Vagina (tissue), 2 donors: ENCODE measurements at regions not wholly inside any gene's neighbourhood (a gene's known extent, or its start where the extent isn't known, plus 50 kb on each side); places are given as distances from the start of the nearest gene placed in this dataset.
"Not testable (repeated sequence)": the region's sequence is repeated elsewhere in the genome, so short reads cannot be mapped to it uniquely, and the experiment has no call there.

Source experiments
- CTCF ChIP-seq, 3 experiments: fragments of 450-650 bp in 2 of 3; fragments of 200-600 bp in 1 of 3; sonication (generic) in 1 of 3; IDR thresholded peaks; one replicate each; pipeline ENCODE4 v1.5.1; 2017 to 2019; ENCODE audit warnings: antibody characterized with exemption in 3 of 3, mild to moderate bottlenecking in 2 of 3, moderate library complexity in 2 of 3
- POLR2A ChIP-seq, 2 donors: fragments of 450-650 bp; IDR thresholded peaks; one replicate each; pipeline ENCODE4 v1.6.1; 2017; ENCODE audit warnings: antibody characterized with exemption in 2 of 2, mild to moderate bottlenecking in 2 of 2, moderate library complexity in 2 of 2
- POLR2AphosphoS5 ChIP-seq, 2 donors: sonication (generic); formaldehyde crosslinking; IDR thresholded peaks; one replicate each; pipeline ENCODE4 v1.9.0; 2017; ENCODE audit warnings: antibody characterized with exemption in 2 of 2, mild to moderate bottlenecking in 2 of 2, low read depth in 1 of 2; ENCODE audit not compliant: insufficient read depth in 1 of 2

GRCh38 chr13:44314160-44314559, 59.5 kb upstream of the SERP2 start:
- TF ChIP-seq CTCF (IDR thresholded peaks at IDR 0.05); POLR2A (IDR thresholded peaks at IDR 0.05); POLR2AphosphoS5 (IDR thresholded peaks at IDR 0.05; ENCODE audit: insufficient read depth in 1 of 2, low read depth in 1 of 2): not testable (repeated sequence)
